Heart left ventricle (tissue), 13 donors: ENCODE measurements at regions not wholly inside any gene's neighbourhood (a gene's known extent, or its start where the extent isn't known, plus 50 kb on each side); places are given as distances from the start of the nearest gene placed in this dataset.

Experiments
- POLR2A ChIP-seq, 2 donors: fragments of 450-650 bp; IDR thresholded peaks; one replicate each; pipeline ENCODE4 v1.6.1; 2017; ENCODE audit warnings: antibody characterized with exemption in 2 of 2, mild to moderate bottlenecking in 2 of 2, moderate library complexity in 2 of 2
- TF ChIP-seq, protein P1 (sequence below), 12 donors: fragments of 200-600 bp; sonication (generic) in 4 of 12; IDR thresholded peaks; one replicate each; pipeline versions ENCODE4 v1.5.0 to v1.8.0; 2018 to 2022; ENCODE audit warnings: antibody characterized with exemption in 12 of 12, mild to moderate bottlenecking in 5 of 12
- donor health status: ischemic (EF 13 %, LVEDD 7.1; RV severe dilation, severe dysfunction).
- donor health status: DM: no; HTN: yes; CAD: no.
- donor health status: DM: no; HTN: no; CAD: no.
- donor health status: ischemic (EF 25% LVEDD 6.9; RV normal size, moderate dysfunction).
- donor health status: ischemic (EF 25% LVEDD 5.7; RV mildly dilated, moderate dysfunction).
- donor health status: ischemic (EF 35%, LVEDD 5.7; RV mildly dilated, moderate dysfunction).
- donor health status: nonischemic (EF 11% LVEDD 7.7; RV severe dilation, severe dysfunction).
- donor health status: DM: yes; HTN: yes; CAD: no.
- donor health status: PGD.
- donor health status: ischemic (EF 29% LVEDD 5.4; RV normal size, mild dysfunction).
- donor health status: nonischemic (EF 23%, LVEDD 6.1; RV moderate dilation, normal function).

DNA sequence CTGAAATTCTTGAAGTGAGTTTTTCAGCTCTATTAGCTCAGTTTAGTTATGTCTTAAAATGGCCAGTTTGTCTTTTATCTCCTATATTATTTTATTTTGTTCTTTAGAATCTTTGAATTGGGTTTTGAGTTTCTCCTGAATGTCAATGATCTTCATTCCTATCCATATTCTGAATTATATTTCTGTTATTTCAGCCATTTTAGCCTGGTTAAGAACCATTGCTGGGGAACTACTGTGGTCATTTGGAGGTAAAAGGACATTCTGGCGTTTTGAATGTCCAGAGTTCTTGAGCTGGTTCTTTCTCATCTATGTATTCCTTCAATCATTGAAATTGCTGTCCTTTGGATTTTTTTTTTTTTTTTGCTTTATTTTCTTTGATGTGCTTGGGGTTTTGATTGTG lies 203.9 kb upstream of the HS3ST4 start:
- TF ChIP-seq, protein P1, sequence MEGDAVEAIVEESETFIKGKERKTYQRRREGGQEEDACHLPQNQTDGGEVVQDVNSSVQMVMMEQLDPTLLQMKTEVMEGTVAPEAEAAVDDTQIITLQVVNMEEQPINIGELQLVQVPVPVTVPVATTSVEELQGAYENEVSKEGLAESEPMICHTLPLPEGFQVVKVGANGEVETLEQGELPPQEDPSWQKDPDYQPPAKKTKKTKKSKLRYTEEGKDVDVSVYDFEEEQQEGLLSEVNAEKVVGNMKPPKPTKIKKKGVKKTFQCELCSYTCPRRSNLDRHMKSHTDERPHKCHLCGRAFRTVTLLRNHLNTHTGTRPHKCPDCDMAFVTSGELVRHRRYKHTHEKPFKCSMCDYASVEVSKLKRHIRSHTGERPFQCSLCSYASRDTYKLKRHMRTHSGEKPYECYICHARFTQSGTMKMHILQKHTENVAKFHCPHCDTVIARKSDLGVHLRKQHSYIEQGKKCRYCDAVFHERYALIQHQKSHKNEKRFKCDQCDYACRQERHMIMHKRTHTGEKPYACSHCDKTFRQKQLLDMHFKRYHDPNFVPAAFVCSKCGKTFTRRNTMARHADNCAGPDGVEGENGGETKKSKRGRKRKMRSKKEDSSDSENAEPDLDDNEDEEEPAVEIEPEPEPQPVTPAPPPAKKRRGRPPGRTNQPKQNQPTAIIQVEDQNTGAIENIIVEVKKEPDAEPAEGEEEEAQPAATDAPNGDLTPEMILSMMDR (IDR thresholded peaks at IDR 0.05), result no peak
- TF ChIP-seq POLR2A (IDR thresholded peaks at IDR 0.05), result no peak
